Adipose tissue (tissue), 3 donors: ENCODE measurements at regions not wholly inside any gene's neighbourhood (a gene's known extent, or its start where the extent isn't known, plus 50 kb on each side); places are given as distances from the start of the nearest gene placed in this dataset.

ENCODE experiments used
- H3K27ac ChIP-seq: one replicate; pipeline ENCODE4 v1.5.1; 2013; ENCODE audit warnings: low read depth, low read length
- WGBS, 3 donors: extraction: QIAGEN DNeasy Blood & Tissue Kit; methylation state at CpG; one replicate each; pipeline ENCODE4 v1.1.7; 2013; 5-methylcytosine and 5-hydroxymethylcytosine counted together
- donor health status: healthy with polysubstance abuse.
- donor health status: Bipolar disorder and iron deficiency.
- donor health status: healthy.

GRCh38 chr6:168724669-168725570 is 283.9 kb downstream of the SMOC2 start:
- H3K27ac ChIP-seq, result no peak overlapping the region

GRCh38 chr6:168724033-168724432 is 283.0 kb downstream of the SMOC2 start:
- 77 to 96% (median 91%) methylated on average over 1 of the region's 1 CpG for WGBS, 3 donors
- H3K27ac ChIP-seq, result no peak overlapping the region

More at GRCh38 chr6:168724669-168725570, 283.9 kb downstream of the SMOC2 start:
- 64 to 80% (median 73%) methylated on average over 10 of the region's 10 CpGs for WGBS, 3 donors

GRCh38 chr6:168722397-168722796 is 281.4 kb downstream of the SMOC2 start:
- H3K27ac ChIP-seq, result no peak overlapping the region
- 81 to 86% (median 83%) methylated on average over 4 of the region's 4 CpGs for WGBS, 3 donors

- 73 to 84% (median 83%) methylated on average over 6 of the region's 6 CpGs for WGBS, 3 donors
These were observed 280.6 kb downstream of the SMOC2 start for GRCh38 chr6:168721571-168721970.

GRCh38 chr6:168719901-168720300 is 278.9 kb downstream of the SMOC2 start:
- 80 to 90% (median 86%) methylated on average over 5 of the region's 5 CpGs for WGBS, 3 donors
- H3K27ac ChIP-seq, result no peak overlapping the region

More at GRCh38 chr6:168721571-168721970, 280.6 kb downstream of the SMOC2 start:
- no peak overlapping the region for H3K27ac ChIP-seq

GRCh38 chr6:168718821-168719475 is 278.0 kb downstream of the SMOC2 start:
- H3K27ac ChIP-seq, result no peak overlapping the region
- 86 to 93% (median 90%) methylated on average over 14 of the region's 14 CpGs for WGBS, 3 donors
